ENCODE measurements at regions not wholly inside any gene's neighbourhood (a gene's known extent, or its start where the extent isn't known, plus 50 kb on each side); places are given as distances from the start of the nearest gene placed in this dataset.

DNA sequence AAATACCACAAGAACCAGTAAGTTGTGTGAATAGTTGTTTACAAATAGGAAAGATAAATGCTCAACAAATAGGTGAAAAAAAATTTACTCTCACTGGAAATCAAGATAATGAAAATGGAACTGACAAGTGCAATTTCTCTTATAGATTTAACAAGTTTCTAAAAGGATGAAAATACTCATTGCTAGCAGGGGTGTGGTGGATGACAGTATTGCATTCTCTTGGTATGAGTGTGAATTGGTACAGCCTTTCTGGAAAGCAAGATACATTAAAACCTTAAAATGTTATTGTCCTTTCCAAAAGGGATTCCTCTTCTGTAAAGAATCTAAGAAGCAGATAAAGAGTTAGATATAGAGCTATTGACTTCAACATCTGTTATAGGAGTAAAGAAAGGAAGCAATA, 240.0 kb upstream of the RPS6KA3 start:
- ChIA-PET POLR2A (no interaction called here), CTCF (interaction anchor here (1.0 kb wide), 1 partner anchor 24 kb away, joined by 3 read pairs; no protein-coding TSS in a partner anchor)
- peaks cover 15% of the 10 kb centered on the region for H3K27me3 Mint-ChIP-seq (ENCODE audit: low read depth)
- ATAC-seq, result no peak
- no peak overlapping the region for H3K27ac Mint-ChIP-seq
- peaks cover 2% of the 10 kb centered on the region for H3K9me3 Mint-ChIP-seq (ENCODE audit: insufficient read depth)
- DNase-seq, result no peak
- no peak overlapping the region for H3K4me3 Mint-ChIP-seq
- H3K36me3 Mint-ChIP-seq (ENCODE audit: low read depth), result no peaks in the 10 kb centered on the region
- H3K4me1 Mint-ChIP-seq (ENCODE audit: low read depth), result peaks cover 2% of the 10 kb centered on the region

DNA sequence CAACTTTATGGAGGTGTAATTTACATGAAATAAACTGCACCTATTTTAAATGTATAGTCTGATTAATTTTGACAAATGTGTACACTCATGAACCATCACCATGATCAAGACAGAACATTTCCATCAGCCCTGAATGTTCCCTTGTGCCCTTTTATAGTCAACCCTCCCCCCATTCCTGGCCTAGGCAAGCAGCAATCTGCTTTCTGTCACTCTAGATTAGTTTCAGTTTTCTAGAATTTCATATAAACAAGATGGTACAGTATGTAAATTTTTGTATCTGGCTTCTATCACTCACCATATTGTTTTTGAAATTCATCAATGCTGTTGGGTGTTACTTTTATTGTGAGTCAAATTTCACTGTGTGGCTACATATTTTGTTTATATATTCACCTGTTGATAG, 234.2 kb upstream of the RPS6KA3 start:
- Mint-ChIP-seq H3K4me1 (ENCODE audit: low read depth) (peaks cover 24% of the 10 kb centered on the region), H3K36me3 (ENCODE audit: low read depth) (no peaks in the 10 kb centered on the region), H3K27me3 (ENCODE audit: low read depth) (peaks cover 5% of the 10 kb centered on the region), H3K27ac (no peak overlapping the region), H3K9me3 (ENCODE audit: insufficient read depth) (no peaks in the 10 kb centered on the region), H3K4me3 (no peak overlapping the region)
- DNase-seq (no peak), ATAC-seq (no peak)
- ChIA-PET CTCF (no interaction called here), POLR2A (no interaction called here)

DNA sequence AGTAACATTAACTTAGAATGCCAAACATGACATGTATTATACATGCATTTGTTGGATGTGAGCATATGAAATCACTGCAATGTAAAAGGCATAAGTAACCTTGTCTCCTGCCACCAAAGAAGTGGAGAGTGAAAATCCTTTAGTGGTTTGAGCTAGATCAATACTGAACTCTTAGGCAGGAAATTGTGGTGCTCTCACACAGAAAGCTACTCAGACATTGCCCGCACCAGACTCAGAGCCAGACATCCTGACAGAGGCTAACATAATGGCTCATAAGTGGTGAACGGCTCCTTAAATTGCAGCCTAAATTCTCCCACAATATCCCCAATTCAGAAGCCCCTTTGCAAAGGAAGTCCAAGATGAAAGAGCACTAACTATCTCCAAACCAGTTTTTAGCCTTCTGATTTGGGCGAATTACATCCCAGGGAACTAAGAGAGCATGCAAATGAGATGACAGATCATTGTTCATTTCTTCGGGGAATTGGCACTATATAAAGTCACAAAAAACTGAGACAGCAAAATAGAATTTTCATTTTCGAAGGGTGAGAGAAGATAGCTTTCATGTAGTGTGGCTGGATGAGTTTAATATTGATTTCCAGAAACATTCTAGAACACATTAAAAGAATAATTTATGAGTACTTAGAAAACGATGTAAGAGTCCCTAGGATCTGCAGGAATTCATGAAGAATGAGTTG, 233.6 kb upstream of the RPS6KA3 start:
- H3K9me3 Mint-ChIP-seq (ENCODE audit: insufficient read depth), result no peaks in the 10 kb centered on the region
- no peaks in the 10 kb centered on the region for H3K36me3 Mint-ChIP-seq (ENCODE audit: low read depth)
- peaks cover 5% of the 10 kb centered on the region for H3K27me3 Mint-ChIP-seq (ENCODE audit: low read depth)
- peak overlapping the region; percentile 34 for H3K4me3 Mint-ChIP-seq
- ChIA-PET POLR2A (interaction anchor here (0.6 kb wide), 1 partner anchor 82 kb away, joined by 3 read pairs; no protein-coding TSS in a partner anchor), CTCF (interaction anchor here (1.2 to 1.3 kb wide), 2 partner anchors 16 to 30 kb away, joined by 3 to 4 read pairs; no protein-coding TSS in a partner anchor)
- ATAC-seq (peak; percentile 98), DNase-seq (peak; percentile 51)
- H3K27ac Mint-ChIP-seq, result no peak overlapping the region
- peaks cover 24% of the 10 kb centered on the region for H3K4me1 Mint-ChIP-seq (ENCODE audit: low read depth)

DNA sequence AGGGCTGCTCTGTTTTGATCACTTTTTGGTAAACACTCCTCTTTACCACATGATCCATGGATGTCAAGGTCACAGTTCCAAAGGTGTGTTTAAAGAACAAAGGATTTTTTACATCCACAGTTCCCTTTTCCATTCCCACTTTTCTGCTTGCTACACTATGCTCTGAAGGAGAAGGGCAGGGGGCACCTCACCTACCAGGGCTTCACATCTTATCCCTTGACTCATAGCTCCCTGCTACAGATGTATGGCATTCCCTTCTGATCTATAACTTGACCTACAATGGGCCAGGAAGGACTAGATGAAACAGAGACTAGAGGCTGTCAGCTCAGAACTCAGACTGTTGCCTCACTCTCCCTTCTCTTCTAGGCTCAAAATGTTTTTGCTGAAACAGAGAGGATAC, 233.1 kb upstream of the RPS6KA3 start:
- no peaks in the 10 kb centered on the region for H3K9me3 Mint-ChIP-seq (ENCODE audit: insufficient read depth)
- no peaks in the 10 kb centered on the region for H3K36me3 Mint-ChIP-seq (ENCODE audit: low read depth)
- CTCF ChIA-PET, result interaction anchor here (1.2 to 1.3 kb wide), 2 partner anchors 16 to 31 kb away, joined by 3 to 4 read pairs; no protein-coding TSS in a partner anchor
- POLR2A ChIA-PET, result no interaction called here
- DNase-seq, result no peak
- H3K27ac Mint-ChIP-seq, result no peak overlapping the region
- no peak overlapping the region for H3K4me3 Mint-ChIP-seq
- peaks cover 24% of the 10 kb centered on the region for H3K4me1 Mint-ChIP-seq (ENCODE audit: low read depth)
- H3K27me3 Mint-ChIP-seq (ENCODE audit: low read depth), result peaks cover 5% of the 10 kb centered on the region
- ATAC-seq, result peak; percentile 53

DNA sequence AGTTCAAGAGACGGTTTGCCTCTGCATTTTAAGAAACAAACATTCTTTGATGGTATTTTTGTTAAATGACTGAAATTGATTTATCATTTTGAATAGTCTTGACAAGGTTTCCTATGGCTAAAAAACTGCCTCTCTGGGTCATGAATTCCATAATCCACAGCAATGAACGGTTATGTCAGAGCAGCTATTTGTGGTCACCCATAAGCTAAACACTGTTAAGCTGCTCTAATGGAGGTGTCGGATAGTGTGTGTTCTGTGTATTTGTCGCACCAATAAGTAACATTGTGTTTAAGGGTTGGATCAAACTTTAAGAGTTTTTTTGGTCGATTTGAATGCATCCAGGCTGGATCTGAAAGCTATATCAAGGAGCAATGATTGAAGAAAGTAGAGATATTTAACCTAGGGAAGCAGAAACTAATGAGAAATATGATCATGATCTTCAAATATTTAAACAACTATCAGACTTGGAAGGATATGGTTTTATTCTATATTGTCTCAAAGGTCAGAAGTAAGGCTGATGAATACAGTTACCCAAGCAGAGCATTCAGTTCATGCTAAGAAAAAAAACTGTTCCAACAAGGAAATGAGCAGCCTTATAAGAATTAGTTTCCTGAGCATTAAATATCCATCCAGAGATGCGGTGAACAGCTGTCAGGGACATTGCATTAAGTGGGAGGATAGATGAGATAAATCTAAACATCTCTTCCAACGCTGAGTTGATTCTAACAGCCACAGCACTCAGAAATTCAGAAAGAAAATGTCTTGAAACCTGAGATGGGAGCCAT, 232.3 kb upstream of the RPS6KA3 start:
- H3K4me1 Mint-ChIP-seq (ENCODE audit: low read depth), result peaks cover 24% of the 10 kb centered on the region
- no peak for DNase-seq
- POLR2A ChIA-PET, result no interaction called here
- no peaks in the 10 kb centered on the region for H3K36me3 Mint-ChIP-seq (ENCODE audit: low read depth)
- H3K4me3 Mint-ChIP-seq, result no peak overlapping the region
- no peak for ATAC-seq
- peaks cover 5% of the 10 kb centered on the region for H3K27me3 Mint-ChIP-seq (ENCODE audit: low read depth)
- CTCF ChIA-PET, result interaction anchor here (1.2 to 1.3 kb wide), 2 partner anchors 17 to 31 kb away, joined by 3 to 4 read pairs; no protein-coding TSS in a partner anchor
- no peaks in the 10 kb centered on the region for H3K9me3 Mint-ChIP-seq (ENCODE audit: insufficient read depth)
- H3K27ac Mint-ChIP-seq, result no peak overlapping the region

DNA sequence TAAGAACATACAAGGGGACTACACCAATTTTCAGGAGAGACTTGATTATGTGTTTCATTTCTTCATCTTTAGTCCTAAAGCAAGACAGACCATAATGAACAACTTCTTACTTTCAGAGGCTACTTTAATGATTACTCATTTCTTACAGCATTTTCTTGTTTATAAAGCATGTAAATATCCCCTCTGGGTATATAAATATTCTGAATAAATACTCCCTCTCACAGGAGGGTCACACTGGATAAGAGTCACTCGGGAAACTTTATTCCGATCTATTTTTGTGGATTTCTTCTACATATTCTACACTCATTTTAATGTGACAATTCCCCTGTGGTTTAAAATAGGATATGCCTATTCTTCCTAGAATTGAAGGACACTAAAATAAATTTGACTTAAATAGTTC, 228.9 kb upstream of the RPS6KA3 start:
- ChIA-PET POLR2A (no interaction called here), CTCF (no interaction called here)
- Mint-ChIP-seq H3K9me3 (ENCODE audit: insufficient read depth) (no peaks in the 10 kb centered on the region), H3K36me3 (ENCODE audit: low read depth) (no peaks in the 10 kb centered on the region), H3K27me3 (ENCODE audit: low read depth) (peaks cover 5% of the 10 kb centered on the region), H3K27ac (no peak overlapping the region), H3K4me3 (no peak overlapping the region), H3K4me1 (ENCODE audit: low read depth) (peaks cover 17% of the 10 kb centered on the region)
- ATAC-seq (no peak), DNase-seq (no peak)

DNA sequence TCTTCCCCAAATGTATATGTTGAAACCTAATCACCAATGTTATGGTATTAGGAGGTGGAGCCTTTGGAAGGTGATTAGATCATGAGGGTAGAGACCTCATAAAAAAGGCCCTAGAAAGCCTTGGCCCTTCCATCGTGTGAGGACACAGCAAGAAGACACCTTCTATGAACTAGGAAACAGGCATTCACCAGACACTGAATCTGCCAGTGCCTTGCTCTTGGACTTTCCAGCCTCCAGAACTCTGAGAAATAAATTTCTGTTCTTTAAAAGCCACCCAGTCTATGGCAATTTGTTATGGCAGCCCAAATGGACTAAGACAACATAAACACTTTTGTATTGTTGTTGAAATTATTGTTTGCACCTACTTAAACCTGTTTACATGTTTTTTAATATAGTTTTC, 221.8 kb upstream of the RPS6KA3 start:
- DNase-seq (no peak), ATAC-seq (no peak)
- CTCF ChIA-PET, result no interaction called here
- H3K27ac Mint-ChIP-seq, result no peak overlapping the region
- peaks cover 3% of the 10 kb centered on the region for H3K4me1 Mint-ChIP-seq (ENCODE audit: low read depth)
- POLR2A ChIA-PET, result no interaction called here
- no peaks in the 10 kb centered on the region for H3K36me3 Mint-ChIP-seq (ENCODE audit: low read depth)
- H3K27me3 Mint-ChIP-seq (ENCODE audit: low read depth), result no peaks in the 10 kb centered on the region
- no peaks in the 10 kb centered on the region for H3K9me3 Mint-ChIP-seq (ENCODE audit: insufficient read depth)
- no peak overlapping the region for H3K4me3 Mint-ChIP-seq

DNA sequence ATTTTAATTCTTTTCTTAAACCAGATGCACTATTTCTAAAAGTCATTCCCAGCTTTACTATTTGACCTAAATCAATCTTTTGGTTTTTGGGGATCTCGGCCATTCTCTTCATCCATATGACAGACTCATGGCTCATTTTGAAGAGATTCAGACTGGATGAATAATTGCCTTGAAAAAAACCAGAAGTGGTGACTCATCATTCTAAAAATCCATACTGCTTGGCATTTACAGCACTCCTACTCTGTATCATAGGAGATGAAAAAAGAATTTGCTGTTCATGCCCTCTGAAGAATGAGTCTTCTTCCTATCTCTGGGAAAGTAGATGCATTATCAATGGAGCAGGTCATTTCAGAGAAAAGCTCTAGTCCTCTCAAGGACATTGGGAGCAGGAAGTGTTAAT, 220.5 kb upstream of the RPS6KA3 start:
- no peaks in the 10 kb centered on the region for H3K36me3 Mint-ChIP-seq (ENCODE audit: low read depth)
- ChIA-PET CTCF (no interaction called here), POLR2A (no interaction called here)
- no peak overlapping the region for H3K27ac Mint-ChIP-seq
- H3K4me3 Mint-ChIP-seq, result no peak overlapping the region
- DNase-seq, result no peak
- no peaks in the 10 kb centered on the region for H3K9me3 Mint-ChIP-seq (ENCODE audit: insufficient read depth)
- H3K27me3 Mint-ChIP-seq (ENCODE audit: low read depth), result no peaks in the 10 kb centered on the region
- H3K4me1 Mint-ChIP-seq (ENCODE audit: low read depth), result peaks cover 3% of the 10 kb centered on the region
- no peak for ATAC-seq

DNA sequence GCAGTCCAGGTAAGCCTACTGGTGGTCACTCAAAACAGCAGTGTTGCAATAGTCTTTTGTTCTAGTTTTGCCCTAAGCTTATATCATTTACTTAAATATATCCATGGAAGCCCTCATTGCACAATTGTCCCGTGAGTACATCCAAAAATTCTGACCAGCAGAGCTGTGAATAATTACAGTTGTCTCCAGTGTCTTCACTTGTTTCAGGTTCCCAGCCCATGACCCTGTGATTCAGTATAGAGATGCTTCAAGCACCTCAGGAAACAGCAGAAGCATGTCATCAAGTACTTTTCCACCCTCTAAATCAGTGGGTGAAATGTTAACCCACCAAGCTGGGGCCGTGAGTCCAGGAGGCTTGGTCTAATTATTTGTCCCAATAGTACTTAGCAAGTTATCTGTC, 214.9 kb upstream of the RPS6KA3 start:
- no peak for ATAC-seq
- Mint-ChIP-seq H3K9me3 (ENCODE audit: insufficient read depth) (no peaks in the 10 kb centered on the region), H3K36me3 (ENCODE audit: low read depth) (no peaks in the 10 kb centered on the region), H3K27me3 (ENCODE audit: low read depth) (peaks cover 3% of the 10 kb centered on the region), H3K27ac (no peak overlapping the region), H3K4me3 (no peak overlapping the region), H3K4me1 (ENCODE audit: low read depth) (no peaks in the 10 kb centered on the region)
- CTCF ChIA-PET, result interaction anchor here (1.8 kb wide), 1 partner anchor 48 kb away, joined by 6 read pairs; no protein-coding TSS in a partner anchor
- no peak for DNase-seq
- POLR2A ChIA-PET, result no interaction called here

DNA sequence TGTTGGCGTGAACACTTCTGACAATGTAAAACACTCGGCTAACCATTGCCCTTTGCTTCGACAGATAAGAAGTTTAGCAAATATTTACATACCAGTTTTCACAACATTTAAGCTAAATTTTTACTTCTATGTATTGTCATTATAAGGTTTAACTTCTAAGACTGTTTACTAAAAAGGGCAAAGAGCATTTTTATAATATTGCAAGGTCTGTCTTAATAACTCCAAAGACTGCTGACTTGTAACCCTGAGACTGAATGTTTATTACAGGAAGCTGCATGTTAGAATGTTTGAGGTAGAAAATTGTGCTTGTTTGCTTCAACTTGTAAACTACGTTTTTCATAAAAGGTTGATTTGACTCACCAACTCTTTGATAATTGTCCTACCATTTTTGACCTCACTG, 213.2 kb upstream of the RPS6KA3 start:
- Mint-ChIP-seq H3K36me3 (ENCODE audit: low read depth) (no peaks in the 10 kb centered on the region), H3K27me3 (ENCODE audit: low read depth) (peaks cover 3% of the 10 kb centered on the region), H3K4me3 (no peak overlapping the region), H3K9me3 (ENCODE audit: insufficient read depth) (no peaks in the 10 kb centered on the region), H3K4me1 (ENCODE audit: low read depth) (no peaks in the 10 kb centered on the region), H3K27ac (no peak overlapping the region)
- CTCF ChIA-PET, result no interaction called here
- no peak for ATAC-seq
- POLR2A ChIA-PET, result no interaction called here
- no peak for DNase-seq

DNA sequence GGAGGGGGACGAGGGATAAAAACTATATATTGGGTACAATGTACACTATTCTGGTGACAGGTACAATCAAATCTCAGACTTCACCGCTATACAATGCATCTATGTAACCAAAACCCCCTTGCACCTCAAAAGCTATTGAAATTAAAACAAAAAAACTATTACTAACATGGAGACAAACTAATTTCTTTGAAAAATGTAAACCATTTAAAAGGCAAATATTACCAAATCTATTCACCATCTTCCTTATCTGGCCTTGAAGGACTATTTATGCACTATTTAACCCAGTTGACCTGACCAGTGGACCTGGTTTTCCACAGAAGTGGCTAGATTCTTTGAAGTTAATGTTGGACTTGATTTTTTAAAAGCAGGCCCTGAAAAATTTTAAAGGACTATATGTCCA, 212.3 kb upstream of the RPS6KA3 start:
- Mint-ChIP-seq H3K4me3 (no peak overlapping the region), H3K4me1 (ENCODE audit: low read depth) (no peaks in the 10 kb centered on the region), H3K27me3 (ENCODE audit: low read depth) (peaks cover 3% of the 10 kb centered on the region), H3K27ac (no peak overlapping the region), H3K36me3 (ENCODE audit: low read depth) (no peaks in the 10 kb centered on the region), H3K9me3 (ENCODE audit: insufficient read depth) (no peaks in the 10 kb centered on the region)
- ChIA-PET CTCF (interaction anchor here (1.0 kb wide), 1 partner anchor 13 kb away, joined by 3 read pairs; no protein-coding TSS in a partner anchor), POLR2A (no interaction called here)
- DNase-seq (no peak), ATAC-seq (no peak)

DNA sequence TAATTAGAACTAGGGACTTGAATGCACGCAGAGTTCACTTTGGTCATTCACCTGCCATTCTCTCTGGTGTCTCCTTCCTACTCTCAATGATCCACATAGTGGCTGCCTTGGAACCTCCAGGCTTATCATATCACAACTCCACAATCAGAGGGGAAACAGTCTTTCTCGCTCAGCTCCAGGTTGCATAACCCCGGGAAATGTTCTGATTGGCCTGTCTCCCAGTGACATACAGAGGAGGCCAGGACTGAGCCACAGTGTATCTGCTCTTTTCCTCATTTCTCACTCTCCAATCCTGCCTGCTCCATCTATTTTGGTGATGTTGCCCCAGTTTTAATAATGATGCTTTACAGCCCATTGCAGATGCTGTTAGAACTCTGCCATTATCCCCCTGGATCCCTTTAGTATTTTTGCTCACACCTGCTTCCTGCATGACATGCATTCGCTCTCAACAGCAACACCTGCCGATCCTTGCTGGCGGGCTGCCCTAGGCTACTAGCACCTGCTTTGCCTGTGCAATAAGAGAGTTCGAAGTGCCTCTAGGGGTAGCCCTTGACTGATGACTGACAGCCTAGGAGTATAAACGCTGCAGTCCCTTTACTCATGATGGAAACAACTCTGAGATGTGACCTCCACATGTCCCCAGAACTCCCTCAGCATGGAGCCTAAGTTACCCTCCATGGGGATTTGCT, 211.3 kb upstream of the RPS6KA3 start:
- Mint-ChIP-seq H3K4me3 (no peak overlapping the region), H3K4me1 (ENCODE audit: low read depth) (no peaks in the 10 kb centered on the region), H3K36me3 (ENCODE audit: low read depth) (no peaks in the 10 kb centered on the region), H3K27ac (no peak overlapping the region), H3K27me3 (ENCODE audit: low read depth) (peaks cover 3% of the 10 kb centered on the region), H3K9me3 (ENCODE audit: insufficient read depth) (no peaks in the 10 kb centered on the region)
- POLR2A ChIA-PET, result no interaction called here
- no peak for ATAC-seq
- no peak for DNase-seq
- CTCF ChIA-PET, result interaction anchor here (1.0 kb wide), 1 partner anchor 12 kb away, joined by 3 read pairs; no protein-coding TSS in a partner anchor

All from activated CD8-positive, alpha-beta T cell treated with anti-CD3 and anti-CD28 coated beads, Interleukin-2, amount 10 ng/mL, durations not matched to agents 7 days and 5 days (primary cell).